ENCODE measurements at regions not wholly inside any gene's neighbourhood (a gene's known extent, or its start where the extent isn't known, plus 50 kb on each side); places are given as distances from the start of the nearest gene placed in this dataset.
"Not testable (repeated sequence)": the region's sequence is repeated elsewhere in the genome, so short reads cannot be mapped to it uniquely, and the experiment has no call there.

DNA sequence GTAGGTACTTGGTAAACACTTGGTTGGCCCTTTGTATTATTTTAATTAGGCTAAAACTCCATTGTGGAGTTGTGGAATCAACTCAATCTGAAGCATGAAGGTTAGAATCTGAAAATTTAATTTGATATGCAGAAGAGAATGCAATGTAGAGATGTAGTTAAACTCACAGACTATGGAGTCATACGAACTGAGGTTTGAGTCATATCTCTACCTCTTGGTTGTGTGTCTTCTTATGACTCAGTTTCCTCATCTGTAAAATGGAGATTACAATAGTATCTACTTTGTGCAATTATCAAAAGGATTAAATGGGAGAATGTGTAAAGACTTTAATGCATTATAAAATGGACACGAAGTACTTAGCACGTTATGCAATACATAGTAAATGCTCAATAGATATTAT lies 146.0 kb upstream of the IFNG-AS1 start:
- DNase-seq: no peak

DNA sequence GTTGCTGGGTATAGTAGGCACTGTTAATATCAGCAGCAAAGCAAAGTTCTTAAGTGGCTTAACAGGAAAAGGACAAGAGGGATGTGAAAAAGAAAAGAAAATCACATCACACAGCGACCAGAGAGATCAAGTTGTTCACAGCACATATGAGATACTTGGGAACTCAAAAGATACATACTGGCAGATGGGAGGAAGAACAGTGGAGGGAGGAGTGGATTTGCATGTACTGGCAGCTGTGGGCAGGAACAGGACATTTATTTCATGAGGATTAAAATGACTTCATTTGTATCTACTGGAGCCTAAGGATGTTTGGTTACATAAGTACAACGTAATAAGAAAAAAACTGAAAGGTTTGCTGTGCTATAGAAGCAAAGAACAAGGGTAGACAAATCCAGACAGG lies 136.5 kb upstream of the IFNG-AS1 start:
- DNase-seq: no peak

DNA sequence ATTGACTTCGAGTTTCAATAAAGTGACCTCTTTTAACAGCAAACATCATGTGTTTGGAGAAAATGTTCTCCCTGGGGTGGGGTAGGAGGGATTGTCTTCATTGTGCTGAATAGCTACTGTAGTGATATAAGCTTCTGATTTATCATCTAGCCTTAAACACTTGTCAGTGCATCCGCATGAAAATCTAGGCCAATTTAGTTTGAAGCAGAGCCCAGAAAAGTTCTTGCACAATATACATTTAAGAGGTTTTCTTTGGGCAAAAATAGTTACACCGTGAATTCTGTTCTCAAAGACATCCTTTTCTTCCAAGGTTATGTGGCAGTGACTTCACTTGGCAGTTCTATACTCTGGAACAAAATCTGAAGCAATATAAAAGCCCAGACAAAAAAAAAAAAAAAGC lies 136.0 kb upstream of the IFNG-AS1 start:
- DNase-seq: no peak

DNA sequence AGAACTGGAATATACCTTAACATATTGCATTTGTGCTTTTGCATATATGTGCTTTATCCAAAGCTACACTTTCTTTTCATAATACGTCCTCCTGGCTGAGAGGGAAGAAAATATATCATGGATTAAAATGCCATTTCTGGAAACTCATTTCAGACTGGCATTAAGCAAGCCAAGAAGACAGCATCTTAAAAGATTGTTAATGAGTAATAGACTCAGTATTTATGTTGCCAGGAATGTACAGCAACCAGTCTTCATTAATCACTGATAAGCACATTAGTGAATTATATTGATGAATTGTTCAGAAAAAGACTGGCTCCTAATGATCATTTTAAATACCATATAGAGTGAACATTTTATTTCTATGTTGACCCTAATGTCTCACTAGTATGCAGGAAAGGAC lies 134.9 kb upstream of the IFNG-AS1 start:
- no peak for DNase-seq

DNA sequence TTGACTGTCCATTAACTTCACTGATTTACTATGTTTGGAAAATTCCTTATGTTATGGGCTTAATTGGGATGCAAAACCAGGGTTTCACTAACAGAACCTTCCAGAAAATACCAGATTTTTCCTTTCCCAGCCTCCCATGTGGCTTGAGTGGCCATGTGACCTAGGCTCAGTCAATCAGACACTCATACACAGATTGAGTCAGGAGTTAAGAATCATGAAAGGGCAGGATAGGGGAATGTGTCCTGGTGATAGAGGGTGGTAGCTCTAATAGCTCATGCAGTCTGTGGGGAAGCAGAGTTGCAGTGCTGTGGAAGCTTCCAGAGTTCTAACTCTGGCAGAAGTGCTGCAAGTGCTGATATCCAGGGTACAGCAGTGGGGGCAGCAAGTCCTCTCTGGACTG lies 134.1 kb upstream of the IFNG-AS1 start:
- DNase-seq: no peak

DNA sequence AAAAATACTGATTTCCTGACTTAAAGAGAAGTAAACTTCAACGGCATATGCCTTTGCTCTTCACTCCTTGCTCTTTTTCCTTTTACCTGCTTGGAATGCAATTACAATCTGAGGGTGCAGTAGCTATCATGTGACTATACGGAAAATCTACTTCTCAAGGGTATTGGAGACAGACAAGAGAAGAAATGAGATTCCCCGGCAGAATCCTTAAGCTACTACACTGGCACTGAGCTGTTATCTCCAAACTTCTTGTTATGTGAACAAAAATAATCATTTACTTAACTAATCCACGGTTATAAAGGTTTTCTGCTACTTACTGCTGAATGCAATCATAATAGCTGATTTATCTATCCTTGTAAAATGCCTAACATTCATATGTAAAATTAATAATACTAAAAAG lies 118.0 kb upstream of the IFNG-AS1 start:
- no peak for DNase-seq

DNA sequence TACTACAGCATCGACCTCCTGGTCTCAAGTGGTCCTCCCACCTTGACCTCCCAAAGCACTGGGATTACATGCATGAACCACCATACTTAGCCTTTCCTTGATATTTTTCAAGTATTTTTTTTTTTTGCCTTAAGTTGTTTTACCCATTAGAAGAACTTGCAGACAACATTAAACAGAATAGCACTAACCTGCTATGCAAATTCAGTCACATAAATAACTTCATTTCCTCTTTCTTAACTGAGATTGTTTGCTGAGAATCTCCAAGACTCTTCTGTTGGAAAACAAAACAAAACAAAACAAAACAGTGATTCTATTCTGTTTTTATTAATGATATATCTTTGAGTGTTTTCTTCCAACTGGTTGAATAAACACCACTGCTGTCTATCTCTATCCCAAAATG lies 115.9 kb upstream of the IFNG-AS1 start:
- no peak for DNase-seq

DNA sequence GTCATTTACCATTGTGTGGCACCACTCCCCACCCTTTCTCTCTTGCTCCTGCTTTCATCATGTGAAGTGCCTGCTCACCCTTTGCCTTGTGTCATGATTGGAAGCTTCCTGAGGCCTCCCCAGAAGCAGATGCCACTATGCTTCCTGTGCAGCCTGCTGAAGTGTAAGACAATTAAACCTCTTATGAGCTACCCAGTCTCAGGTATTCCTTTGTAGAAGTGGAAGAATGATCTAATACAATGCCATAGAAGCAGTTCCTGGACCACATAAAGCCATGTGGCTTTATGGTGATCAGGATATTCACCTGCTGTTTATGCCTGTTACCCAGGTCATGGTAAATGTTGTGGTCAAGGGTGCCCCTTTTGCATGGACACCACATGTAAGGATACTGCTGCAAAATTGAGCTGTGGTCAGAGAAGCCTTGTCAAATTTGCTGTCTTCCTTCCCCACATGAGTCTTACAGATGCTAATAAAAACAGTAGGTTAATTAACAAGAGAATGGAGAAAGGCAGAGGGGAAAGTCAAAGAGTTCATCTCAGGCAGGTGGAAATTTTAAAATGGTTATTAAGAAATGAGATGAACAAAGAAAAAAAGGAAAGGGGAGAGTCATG lies 112.8 kb upstream of the IFNG-AS1 start:
- no peak for DNase-seq

DNA sequence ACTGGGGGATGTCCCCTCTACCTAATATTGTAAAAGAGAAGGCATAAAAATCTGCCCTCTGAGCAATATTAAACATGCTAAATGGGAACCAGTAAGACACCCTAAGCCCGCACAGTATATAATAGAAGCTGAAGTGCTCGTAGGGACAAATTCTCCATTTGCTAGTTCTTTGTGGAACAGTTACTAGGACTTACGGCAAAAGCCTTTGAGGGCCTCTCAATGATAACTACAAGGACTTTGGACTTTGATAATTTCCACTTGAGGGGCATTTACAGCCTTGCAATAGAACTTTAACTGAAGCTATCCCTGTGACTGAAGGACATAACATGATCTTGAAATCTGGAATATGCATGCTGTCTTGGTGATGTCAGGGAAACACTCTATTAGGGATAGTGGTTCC lies 111.5 kb upstream of the IFNG-AS1 start:
- no peak for DNase-seq

DNA sequence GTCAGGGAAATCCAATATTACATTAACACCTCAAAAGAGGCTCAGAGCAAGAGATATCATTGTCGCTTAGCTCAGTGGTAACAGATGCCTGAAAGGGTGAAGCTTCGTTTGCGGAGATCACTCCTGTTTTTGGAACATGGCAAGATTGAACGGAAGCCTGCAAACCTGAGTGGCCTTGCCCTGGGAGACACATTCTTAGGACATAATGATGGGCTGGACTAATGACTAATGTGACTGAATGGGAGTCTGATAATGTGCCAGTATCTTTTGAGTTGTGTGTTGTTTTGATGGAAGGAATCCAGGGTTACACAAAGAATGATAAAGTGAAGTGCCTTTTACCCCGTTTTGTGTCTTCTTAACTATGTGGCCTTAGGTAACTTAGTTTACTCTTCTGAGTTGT lies 109.3 kb upstream of the IFNG-AS1 start:
- no peak for DNase-seq

DNA sequence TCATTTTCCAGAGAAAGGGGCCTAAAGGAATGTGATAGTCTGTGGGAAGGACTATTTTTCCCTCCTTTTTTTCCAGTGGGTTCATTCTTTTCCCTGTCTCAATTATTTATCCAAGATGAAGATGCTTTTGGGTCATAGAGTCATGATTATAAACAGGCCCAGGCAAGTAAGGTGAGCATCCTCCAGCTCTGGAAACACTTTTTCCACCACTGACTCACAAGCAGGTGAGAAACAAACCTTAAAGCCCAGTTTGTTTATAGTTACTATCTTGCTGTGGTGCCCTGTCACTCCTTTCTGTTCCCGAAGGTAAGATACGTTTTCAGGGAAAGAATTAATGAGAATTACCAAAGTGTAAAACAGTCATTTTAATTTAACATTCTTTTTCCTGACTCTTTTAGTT lies 107.7 kb upstream of the IFNG-AS1 start:
- no peak for DNase-seq

DNA sequence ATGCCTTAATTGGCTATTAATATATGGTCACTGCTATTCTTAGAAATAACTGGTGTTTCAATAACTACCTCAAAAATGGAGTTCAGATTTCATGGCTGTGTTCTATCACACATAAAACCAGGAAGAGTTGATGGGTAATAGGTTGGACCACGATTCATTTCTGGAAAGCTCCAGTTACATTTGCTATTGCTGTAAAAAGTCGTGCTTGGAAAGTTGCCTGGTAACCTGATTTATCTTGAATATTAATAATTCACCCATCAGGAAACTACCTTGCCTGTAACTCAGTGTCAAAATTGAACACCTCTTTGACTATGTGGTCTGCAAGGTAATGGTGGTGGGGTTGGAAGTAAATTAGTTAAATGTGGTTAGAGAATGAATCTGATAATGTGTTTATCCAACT lies 104.7 kb upstream of the IFNG-AS1 start:
- no peak for DNase-seq

DNA sequence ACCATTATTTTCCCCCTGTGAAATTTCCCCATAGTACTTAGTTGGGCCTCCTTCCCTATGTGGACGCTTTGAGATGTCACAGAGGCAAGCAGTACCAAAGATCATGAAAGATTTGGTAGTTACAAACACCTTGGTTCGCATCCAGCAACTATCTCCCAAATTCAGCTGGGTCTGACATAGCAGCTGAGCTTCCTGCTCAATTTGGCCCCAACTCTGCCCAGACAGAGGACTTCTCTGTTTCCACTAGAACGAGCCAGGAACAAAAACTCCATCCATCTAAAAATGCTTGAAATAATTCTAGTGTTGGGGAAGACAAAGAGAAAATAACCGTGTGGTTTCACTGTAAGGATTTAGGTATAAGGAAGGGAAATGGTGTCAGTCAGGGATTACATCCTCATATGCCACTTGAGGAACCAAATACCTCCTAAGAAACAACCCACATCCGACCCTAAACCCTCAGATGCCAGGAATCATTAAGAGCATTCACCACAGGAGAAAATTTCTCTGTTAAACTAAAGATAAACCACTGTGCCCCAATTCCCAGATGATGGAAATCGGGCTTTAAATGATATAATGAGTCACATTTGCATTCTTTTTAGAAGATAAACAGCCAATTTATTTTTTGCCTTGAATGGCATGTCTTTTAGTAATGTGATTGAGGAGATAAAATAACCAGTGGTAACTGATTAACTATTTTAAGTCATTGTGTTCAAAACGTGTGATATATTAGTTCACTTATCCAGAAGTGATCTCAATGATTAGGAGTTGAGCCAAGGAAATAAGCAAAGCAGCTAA lies 103.7 kb upstream of the IFNG-AS1 start:
- DNase-seq: no peak

DNA sequence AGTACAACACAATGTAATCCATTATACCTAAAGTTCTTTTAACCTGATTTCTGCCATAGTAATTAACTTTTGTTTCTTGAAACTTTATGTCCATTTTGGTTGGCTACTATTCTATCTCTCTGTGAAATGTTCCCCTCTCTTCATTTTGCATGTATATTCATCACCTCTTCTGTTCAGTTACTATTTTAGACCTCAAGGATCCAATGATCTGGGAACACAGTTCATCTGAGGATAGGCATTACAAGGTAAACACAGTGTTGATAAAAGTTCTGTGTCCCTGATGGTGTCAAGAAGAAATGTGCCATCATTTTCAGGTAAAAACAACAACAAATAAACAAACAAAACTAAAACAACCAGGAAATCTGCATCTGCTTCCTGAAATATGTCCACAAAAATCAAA lies 102.2 kb upstream of the IFNG-AS1 start:
- DNase-seq: no peak

DNA sequence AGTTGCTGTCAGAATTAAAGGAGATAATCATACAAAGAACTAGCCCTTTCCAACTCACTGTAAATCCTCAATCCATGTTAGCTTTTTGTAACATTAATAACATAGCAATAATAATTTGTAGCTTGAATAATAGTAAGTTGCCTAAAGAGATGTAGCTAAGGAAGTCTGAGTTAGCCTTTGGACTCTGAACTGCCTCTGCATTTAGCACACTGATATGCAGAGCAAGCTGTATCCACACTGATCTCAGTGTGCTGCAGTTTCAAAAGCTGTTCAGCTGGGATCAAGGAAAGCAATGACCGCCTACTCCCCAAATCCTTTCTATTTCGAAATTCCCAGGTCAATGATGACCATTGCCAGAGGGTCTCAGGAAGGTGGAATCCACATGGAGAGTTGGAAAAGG lies 99.3 kb upstream of the IFNG-AS1 start:
- no peak for DNase-seq

DNA sequence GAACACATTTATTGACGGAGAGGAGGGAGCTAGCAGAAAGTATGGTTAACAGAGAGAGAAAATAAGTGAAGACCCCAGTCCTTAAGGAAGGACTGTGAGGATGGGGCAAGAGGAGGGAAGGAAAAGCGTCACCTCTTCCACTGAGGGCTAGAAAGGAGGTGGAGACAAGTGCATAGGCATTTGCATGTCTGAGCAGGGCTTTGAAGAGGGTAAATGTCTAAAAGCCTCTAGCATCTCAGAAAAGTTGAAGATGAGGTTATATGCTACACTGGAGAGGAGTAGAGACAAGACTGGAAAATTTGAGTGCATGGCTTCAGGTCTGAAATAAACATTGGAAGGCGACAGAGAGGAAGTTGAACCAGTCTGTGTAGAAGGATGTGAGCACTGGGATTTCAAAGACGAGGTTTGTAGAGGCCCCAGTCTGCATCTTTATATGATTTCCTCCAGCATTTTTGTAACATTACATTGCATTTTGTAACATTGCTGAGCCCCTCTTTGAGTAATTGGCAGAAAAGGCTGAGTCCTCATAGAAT lies 98.5 kb upstream of the IFNG-AS1 start:
- no peak for DNase-seq

DNA sequence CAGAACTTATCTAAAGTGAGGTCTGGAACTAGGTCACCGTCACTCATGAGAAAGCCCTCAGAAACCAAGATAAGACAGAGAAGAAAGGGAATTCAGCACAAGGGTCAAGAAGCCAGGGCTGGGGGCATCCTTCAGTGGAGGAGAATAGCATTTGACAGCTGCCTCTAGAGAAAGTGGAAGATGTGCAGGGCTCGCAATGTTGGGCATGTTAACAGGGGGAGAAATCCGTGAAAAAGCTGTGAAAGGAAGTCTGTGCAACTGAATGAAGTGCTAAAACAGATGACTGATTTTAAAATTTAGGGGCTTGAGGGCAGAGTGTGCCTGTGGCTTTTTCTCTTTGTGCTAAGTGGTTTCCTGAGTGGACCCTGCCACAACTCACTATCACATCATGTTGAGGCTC lies 97.7 kb upstream of the IFNG-AS1 start:
- DNase-seq: no peak

DNA sequence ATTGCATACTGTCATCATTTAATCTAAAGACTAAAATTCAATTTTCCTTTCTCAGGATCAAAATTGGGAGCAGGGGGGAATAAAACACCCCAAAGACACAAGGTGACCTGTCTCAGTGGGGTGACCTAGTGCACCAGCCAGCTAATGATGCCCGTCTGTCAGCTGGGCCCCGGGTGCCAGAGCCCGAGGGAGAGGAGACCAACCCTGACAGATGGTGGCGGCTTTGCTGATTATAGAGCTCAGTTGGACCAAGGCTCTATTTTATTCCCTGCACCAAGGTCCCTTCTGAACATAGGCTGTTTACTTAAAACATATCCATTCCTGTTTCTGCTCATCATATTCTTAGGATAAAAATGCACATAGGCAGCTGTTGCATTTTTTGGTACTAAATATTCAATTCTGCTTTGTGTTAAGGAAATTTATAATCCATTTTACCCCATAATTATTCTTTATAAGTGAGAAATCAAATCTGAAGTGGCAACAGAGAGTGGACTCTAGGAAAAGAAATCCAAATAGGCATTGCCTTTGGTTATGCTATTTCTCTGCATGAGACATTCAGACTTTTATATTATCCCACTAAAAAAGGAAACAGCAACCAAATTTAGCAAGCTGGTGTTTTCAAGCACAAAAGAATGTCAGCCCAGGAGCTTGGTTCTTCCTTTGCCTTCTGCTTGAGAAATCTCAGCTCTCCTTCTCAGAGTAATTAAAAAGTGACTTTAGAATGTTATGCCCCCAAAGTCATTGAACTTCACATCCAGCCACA lies 96.8 kb upstream of the IFNG-AS1 start:
- DNase-seq: no peak

DNA sequence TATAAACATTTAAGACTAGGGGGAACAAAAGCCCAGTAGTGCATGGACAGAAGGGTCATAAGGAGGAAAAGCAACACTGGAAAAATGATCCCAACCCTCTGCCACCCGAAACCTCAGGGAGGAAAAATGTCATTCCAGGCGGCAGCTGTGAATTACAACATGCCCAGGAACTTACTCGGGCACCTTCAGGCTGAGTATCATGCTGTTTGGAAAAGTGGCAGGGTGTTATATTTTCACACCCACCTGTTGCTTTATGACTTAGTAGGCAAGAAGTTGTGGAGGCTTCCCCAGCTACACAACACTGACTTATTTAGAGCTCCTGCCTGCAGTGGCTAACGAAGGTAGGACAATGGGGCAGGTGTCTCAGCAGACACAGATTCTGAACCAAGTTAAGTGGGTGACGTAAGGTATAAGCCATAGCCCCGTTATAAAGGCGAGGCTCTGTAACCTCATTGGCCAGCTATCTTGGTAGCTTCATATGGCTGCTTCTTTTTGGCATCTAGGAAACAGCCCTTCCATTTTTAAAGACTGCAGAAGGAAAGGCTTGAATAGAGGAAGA lies 96.1 kb upstream of the IFNG-AS1 start:
- DNase-seq: no peak

DNA sequence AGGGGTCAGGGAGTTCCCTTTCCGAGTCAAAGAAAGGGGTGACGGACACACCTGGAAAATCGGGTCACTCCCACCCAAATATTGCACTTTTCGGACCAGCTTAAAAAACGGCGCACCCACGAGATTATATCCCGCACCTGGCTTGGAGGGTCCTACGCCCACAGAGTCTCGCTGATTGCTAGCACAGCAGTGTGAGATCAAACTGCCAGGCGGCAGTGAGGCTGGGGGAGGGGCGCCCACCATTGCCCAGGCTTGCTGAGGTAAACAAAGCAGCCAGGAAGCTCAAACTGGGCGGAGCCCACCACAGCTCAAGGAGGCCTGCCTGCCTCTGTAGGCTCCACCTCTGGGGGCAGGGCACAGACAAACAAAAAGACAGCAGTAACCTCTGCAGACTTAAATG lies 88.8 kb upstream of the IFNG-AS1 start:
- DNase-seq: not testable (repeated sequence)

DNA sequence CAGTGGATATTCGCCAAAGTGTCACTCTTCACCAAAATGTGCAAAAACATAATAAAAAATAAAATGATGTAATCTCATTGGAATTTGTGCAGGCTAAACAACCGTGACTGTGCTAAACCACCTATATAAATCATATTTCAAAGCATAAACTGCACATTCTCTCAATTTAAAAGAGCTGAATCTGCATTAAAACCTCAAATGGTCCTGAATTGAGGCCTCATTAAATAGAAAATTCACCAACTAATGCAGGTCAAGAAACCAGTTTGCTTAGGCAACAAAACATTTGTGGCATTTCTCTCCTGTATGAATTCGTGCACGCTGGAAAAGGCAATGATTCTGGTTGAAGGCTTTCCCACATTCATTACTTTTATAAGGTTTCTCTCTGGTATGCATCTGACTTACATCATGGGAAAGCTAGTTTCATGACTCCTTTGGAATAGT lies 80.1 kb upstream of the IFNG-AS1 start:
- no peak for DNase-seq

DNA sequence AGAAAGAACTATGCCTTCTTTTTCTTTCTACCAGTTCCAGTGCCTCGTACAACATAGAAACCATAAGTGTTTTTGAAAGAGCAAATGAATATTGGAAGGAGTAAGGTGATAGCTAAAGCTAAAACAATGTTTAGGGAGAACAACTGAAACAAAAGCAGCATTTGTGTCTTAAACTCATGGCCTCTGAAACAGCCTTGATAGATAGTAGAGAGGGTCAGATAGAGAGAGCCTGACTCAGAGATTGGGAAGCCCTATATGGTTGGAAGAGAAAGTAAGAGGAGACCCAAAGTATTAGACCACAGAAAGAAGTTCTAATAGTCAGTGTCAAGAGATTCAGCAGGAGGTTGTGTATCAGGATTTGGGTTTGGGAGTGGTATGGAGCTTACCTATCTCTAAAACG lies 79.6 kb upstream of the IFNG-AS1 start:
- no peak for DNase-seq
